HCT116 (cell line): ENCODE measurements at regions not wholly inside any gene's neighbourhood (a gene's known extent, or its start where the extent isn't known, plus 50 kb on each side); places are given as distances from the start of the nearest gene placed in this dataset.

Source experiments
- ATAC-seq: fragments of 200-7000 bp; cut with Tn5 transposase; 2 replicates; pipeline ENCODE4 v1.9.1; 2020; ENCODE audit warnings: mild to moderate bottlenecking, moderate library complexity
- BruUV-seq: library from RNA; stranded (reverse); fragments of 400-500 nt; replicated peaks from 2 replicates; lab custom pipeline; 2021; lab: Mats Ljungman, UMichigan
- CTCF ChIA-PET: fragments of 300-600 bp; sonication (Branson Sonifier 250); formaldehyde crosslinking; loops from one replicate; lab custom pipeline; 2021; ENCODE audit warnings: antibody characterized with exemption; lab: Charles Lee
- POLR2A ChIA-PET: fragments of 300-600, 350-600 bp; sonication (Branson Sonifier 250); formaldehyde crosslinking; loops from one replicate; lab custom pipeline; 2021; ENCODE audit warnings: antibody characterized with exemption; lab: Charles Lee
- RAD21 ChIA-PET, 2 experiments: fragments of 300-600 bp; sonication (Branson Sonifier 250); formaldehyde crosslinking; loops; one replicate each; lab custom pipeline; 2023; ENCODE audit warnings: low total read pairs in 2 of 2; ENCODE audit not compliant: uncharacterized antibody in 2 of 2, unreplicated experiment in 2 of 2, low non-redundant PET in 1 of 2; lab: Charles Lee
- DNase-seq: peaks from one replicate; pipeline ENCODE4 v3.0.0-alpha.2; 2010; ENCODE audit warnings: low read depth, low spot score
- H2AFZ ChIP-seq: fragments of 200-600 bp; shearing (Covaris generic), sonication (generic); 2 replicates; pipeline ENCODE4 v1.6.1; 2017; ENCODE audit warnings: low read depth, mixed run types, mixed read lengths, antibody characterized with exemption, low read length; ENCODE audit not compliant: poor library complexity, severe bottlenecking
- H3K27ac ChIP-seq: 2 replicates; pipeline ENCODE4 v1.5.1; 2012; ENCODE audit warnings: low read depth, low read length
- H3K27me3 ChIP-seq: fragments of 200-600 bp; sonication (generic); 2 replicates; pipeline ENCODE4 v1.6.1; 2016; ENCODE audit warnings: mixed run types, low read length, mixed read lengths; ENCODE audit not compliant: insufficient read depth
- H3K36me3 ChIP-seq, 2 experiments: fragments of 200-500 bp in 1 of 2; fragments of 200-600 bp in 1 of 2; sonication (Bioruptor generic) in 1 of 2; sonication (generic) in 1 of 2; 2 replicates each; pipeline versions ENCODE4 v1.5.1 to v1.6.1; 2014 to 2016; ENCODE audit warnings: low read length in 2 of 2, inconsistent platforms in 1 of 2, mixed read lengths in 1 of 2, mixed run types in 1 of 2; ENCODE audit not compliant: insufficient read depth in 2 of 2, control insufficient read depth in 1 of 2
- H3K4me1 ChIP-seq, 2 experiments: fragments of 200-600 bp in 1 of 2; sonication (generic) in 1 of 2; 2 replicates each; pipeline versions ENCODE4 v1.5.1 to v1.6.1; 2012 to 2017; ENCODE audit warnings: low read length in 2 of 2, inconsistent platforms in 1 of 2, mild to moderate bottlenecking in 1 of 2, mixed read lengths in 1 of 2, mixed run types in 1 of 2, moderate library complexity in 1 of 2; ENCODE audit not compliant: insufficient read depth in 2 of 2, control insufficient read depth in 1 of 2
- H3K4me2 ChIP-seq: fragments of 200-600 bp; sonication (generic); 2 replicates; pipeline ENCODE4 v1.6.1; 2017; ENCODE audit warnings: mixed run types, low read length, mixed read lengths
- H3K4me3 ChIP-seq, 2 experiments: fragments of 200-600 bp in 1 of 2; sonication (generic) in 1 of 2; replicated peaks in 1 of 2; 2 replicates each; pipeline ENCODE4 v1.5.1; 2011 to 2016; ENCODE audit warnings: low read length in 2 of 2, control low read depth in 1 of 2, low read depth in 1 of 2, mild to moderate bottlenecking in 1 of 2, mixed read lengths in 1 of 2, mixed run types in 1 of 2
- H3K79me2 ChIP-seq: fragments of 200-600 bp; sonication (generic); 2 replicates; pipeline ENCODE4 v1.6.1; 2017; ENCODE audit warnings: mild to moderate bottlenecking, mixed run types, low read length, moderate library complexity, mixed read lengths; ENCODE audit not compliant: insufficient read depth
- H3K9ac ChIP-seq: fragments of 200-600 bp; sonication (generic); 2 replicates; pipeline ENCODE4 v1.6.1; 2016; ENCODE audit warnings: low read length, mixed read lengths
- H3K9me2 ChIP-seq: fragments of 200-600 bp; sonication (generic), shearing (Covaris generic); 2 replicates; pipeline ENCODE4 v1.6.1; 2017; ENCODE audit warnings: mixed run types, mild to moderate bottlenecking, moderate library complexity; ENCODE audit not compliant: insufficient read depth
- H3K9me3 ChIP-seq, 2 experiments: fragments of 200-500 bp in 1 of 2; fragments of 200-600 bp in 1 of 2; sonication (Bioruptor generic) in 1 of 2; sonication (generic) in 1 of 2; 2 replicates each; pipeline ENCODE4 v1.6.1; 2014 to 2017; ENCODE audit warnings: low read length in 2 of 2, mixed read lengths in 2 of 2, inconsistent platforms in 1 of 2, low read depth in 1 of 2, mild to moderate bottlenecking in 1 of 2, mixed run types in 1 of 2, moderate library complexity in 1 of 2; ENCODE audit not compliant: control insufficient read depth in 1 of 2, insufficient read depth in 1 of 2
- H4K20me1 ChIP-seq: fragments of 200-600 bp; sonication (generic), shearing (Covaris generic); 2 replicates; pipeline ENCODE4 v1.6.1; 2017; ENCODE audit warnings: mixed run types, mild to moderate bottlenecking, moderate library complexity; ENCODE audit not compliant: insufficient read depth
- CEBPB ChIP-seq: IDR thresholded peaks from 2 replicates; pipeline ENCODE4 v1.6.1; 2012; ENCODE audit warnings: low read depth
- ELF1 ChIP-seq: IDR thresholded peaks from 2 replicates; pipeline ENCODE4 v1.6.1; 2012; ENCODE audit warnings: low read depth, borderline replicate concordance
- SP1 ChIP-seq: IDR thresholded peaks from 2 replicates; pipeline ENCODE4 v1.6.1; 2012; ENCODE audit warnings: low read depth
- SRF ChIP-seq: IDR thresholded peaks from 2 replicates; pipeline ENCODE4 v1.6.1; 2012; ENCODE audit warnings: low read depth
- intact Hi-C: fragments of 100-400 bp; cut with micrococcal nuclease; formaldehyde crosslinking; loops from 2 replicates; pipeline ENCODE4 v1.10.0; 2022
- TF ChIP-seq, protein P1 (sequence below): IDR thresholded peaks from 2 replicates; pipeline ENCODE4 v1.6.1; 2012

DNA sequence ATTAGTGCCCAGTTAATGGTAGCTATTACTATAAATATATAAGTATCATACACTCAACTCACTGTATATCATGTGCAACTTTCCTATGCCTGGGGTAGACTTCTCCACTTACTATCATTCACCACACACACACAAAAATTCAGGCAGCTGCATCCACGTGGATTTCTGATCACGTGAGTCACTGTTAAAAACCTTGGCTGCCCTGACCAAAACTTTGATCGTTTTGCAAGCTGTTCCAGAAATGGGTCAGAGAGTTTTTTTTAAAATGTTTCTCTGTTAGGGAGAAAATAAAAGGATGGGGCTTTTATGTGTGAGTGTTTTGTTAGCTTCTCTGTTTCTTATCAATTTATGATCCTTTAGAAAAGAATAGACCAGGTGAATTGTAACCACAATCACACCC is 198.2 kb upstream of the CNOT2 start:
- peak; percentile 33 for ATAC-seq
- Histone ChIP-seq H3K9ac (no peak overlapping the region), H3K4me1 (peaks cover 10 to 43% of the 10 kb centered on the region in 2 experiments), H3K9me2 (no peaks in the 10 kb centered on the region), H3K4me3 (no peak overlapping the region), H3K79me2 (no peaks in the 10 kb centered on the region), H3K9me3 (no peaks in the 10 kb centered on the region)
- RAD21 ChIA-PET: no interaction called here
- no peak for TF ChIP-seq SRF
- TF ChIP-seq, protein P1, sequence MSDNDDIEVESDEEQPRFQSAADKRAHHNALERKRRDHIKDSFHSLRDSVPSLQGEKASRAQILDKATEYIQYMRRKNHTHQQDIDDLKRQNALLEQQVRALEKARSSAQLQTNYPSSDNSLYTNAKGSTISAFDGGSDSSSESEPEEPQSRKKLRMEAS: peak; percentile 29; the same call in 1 of the 2 replicates
- TF ChIP-seq, all 23 proteins: peak for 1
- DNase-seq: no peak
- Histone ChIP-seq H4K20me1 (no peaks in the 10 kb centered on the region), H3K4me2 (peak overlapping the region; percentile 33; the same call in 1 of the 2 replicates), H3K27ac (no peak overlapping the region), H3K27me3 (no peaks in the 10 kb centered on the region), H3K36me3 (no peaks in the 10 kb centered on the region), H2AFZ (peak overlapping the region; percentile 81)
- POLR2A ChIA-PET: no interaction called here
- intact Hi-C loops: no loop called here
- CTCF ChIA-PET: no interaction called here
- no TSS peak for BruUV-seq

DNA sequence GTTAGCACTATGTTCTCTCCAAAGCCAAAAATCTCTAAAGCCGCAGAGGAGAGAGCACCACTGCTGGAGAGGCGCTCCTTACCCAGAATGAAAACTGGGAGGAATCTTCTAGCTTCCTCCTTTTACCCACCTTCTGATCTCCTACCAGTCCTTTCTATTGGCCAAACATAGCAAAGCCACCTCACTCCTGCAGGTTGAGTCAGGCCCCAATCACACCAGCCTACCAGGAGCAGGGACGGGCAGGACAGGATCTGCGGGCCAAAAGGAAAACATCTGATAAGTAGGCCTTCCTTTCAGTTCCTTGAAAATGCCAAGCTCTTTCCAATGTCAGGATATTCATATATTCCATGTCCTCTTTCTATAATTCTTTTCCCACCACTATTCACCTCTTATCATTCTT is 197.7 kb upstream of the CNOT2 start:
- no peaks in the 10 kb centered on the region for H3K9me3 ChIP-seq
- peak overlapping the region; percentile 33; the same call in 1 of the 2 replicates for H3K4me2 ChIP-seq
- H2AFZ ChIP-seq: peak overlapping the region; percentile 81
- ChIA-PET POLR2A (no interaction called here), RAD21 (no interaction called here), CTCF (no interaction called here)
- H3K27ac ChIP-seq: no peak overlapping the region
- no peaks in the 10 kb centered on the region for H3K79me2 ChIP-seq
- TF ChIP-seq SP1 (peak; percentile 4; the same call in 1 of the 2 replicates), CEBPB (no peak), ELF1 (no peak), SRF (no peak)
- H3K9ac ChIP-seq: no peak overlapping the region
- H3K36me3 ChIP-seq: no peaks in the 10 kb centered on the region
- no peaks in the 10 kb centered on the region for H3K9me2 ChIP-seq
- no peak overlapping the region for H3K4me3 ChIP-seq
- peaks cover 11 to 47% of the 10 kb centered on the region in 2 experiments for H3K4me1 ChIP-seq
- ATAC-seq (peak; percentile 60), DNase-seq (no peak)
- no peaks in the 10 kb centered on the region for H4K20me1 ChIP-seq
- intact Hi-C loops: no loop called here
- no TSS peak for BruUV-seq
- no peaks in the 10 kb centered on the region for H3K27me3 ChIP-seq
